ENCODE measurements at regions not wholly inside any gene's neighbourhood (a gene's known extent, or its start where the extent isn't known, plus 50 kb on each side); places are given as distances from the start of the nearest gene placed in this dataset.
"Not testable (repeated sequence)": the region's sequence is repeated elsewhere in the genome, so short reads cannot be mapped to it uniquely, and the experiment has no call there.

GRCh38 chr6:15184441-15184861 is 61.4 kb upstream of the JARID2 start:
- no peak overlapping the region for H3K4me3 ChIP-seq (ENCODE audit: low read depth in 2 of 2, low read length in 2 of 2)
- no peaks in the 10 kb centered on the region for H3K9me3 ChIP-seq (ENCODE audit: control insufficient read depth, insufficient read depth, low read depth, low read length)
- no peaks in the 10 kb centered on the region for H3K36me3 ChIP-seq (ENCODE audit: control insufficient read depth, insufficient read depth, low read length)
- ChIA-PET POLR2A (no interaction called here), CTCF (no interaction called here)
- in situ Hi-C loops (cut with HindIII; ENCODE audit: low pct_unique_long_range_greater_than_20kb, low sequenced_read_pairs) (no loop called here), intact Hi-C loops (cut with micrococcal nuclease; ENCODE audit: unreplicated experiment) (no loop called here)
- no TSS peak for BruUV-seq (replicated peaks)
- no peak for ATAC-seq
- no peaks in the 10 kb centered on the region for H3K27me3 ChIP-seq (ENCODE audit: control insufficient read depth, insufficient read depth, low read length)
- no peaks in the 10 kb centered on the region for H3K4me1 ChIP-seq (ENCODE audit: control insufficient read depth, insufficient read depth, low read length)
- H3K27ac ChIP-seq (ENCODE audit: low read length): no peak overlapping the region
- DNase-seq (ENCODE audit: low read depth, low spot score): no peak
- TF ChIP-seq TCF7L2 (IDR thresholded peaks at IDR 0.05; ENCODE audit: low read depth, low read length) (no peak), POLR2AphosphoS5 (IDR thresholded peaks at IDR 0.05; ENCODE audit: low read depth, low read length) (no peak), SIN3A (IDR thresholded peaks at IDR 0.05; ENCODE audit: borderline replicate concordance, insufficient read depth, low read depth, low read length) (no peak), REST (IDR thresholded peaks at IDR 0.05; ENCODE audit: insufficient read depth in 1 of 2, low read depth in 2 of 2, low read length in 1 of 2) (no peak)
- TF ChIP-seq, protein P1, sequence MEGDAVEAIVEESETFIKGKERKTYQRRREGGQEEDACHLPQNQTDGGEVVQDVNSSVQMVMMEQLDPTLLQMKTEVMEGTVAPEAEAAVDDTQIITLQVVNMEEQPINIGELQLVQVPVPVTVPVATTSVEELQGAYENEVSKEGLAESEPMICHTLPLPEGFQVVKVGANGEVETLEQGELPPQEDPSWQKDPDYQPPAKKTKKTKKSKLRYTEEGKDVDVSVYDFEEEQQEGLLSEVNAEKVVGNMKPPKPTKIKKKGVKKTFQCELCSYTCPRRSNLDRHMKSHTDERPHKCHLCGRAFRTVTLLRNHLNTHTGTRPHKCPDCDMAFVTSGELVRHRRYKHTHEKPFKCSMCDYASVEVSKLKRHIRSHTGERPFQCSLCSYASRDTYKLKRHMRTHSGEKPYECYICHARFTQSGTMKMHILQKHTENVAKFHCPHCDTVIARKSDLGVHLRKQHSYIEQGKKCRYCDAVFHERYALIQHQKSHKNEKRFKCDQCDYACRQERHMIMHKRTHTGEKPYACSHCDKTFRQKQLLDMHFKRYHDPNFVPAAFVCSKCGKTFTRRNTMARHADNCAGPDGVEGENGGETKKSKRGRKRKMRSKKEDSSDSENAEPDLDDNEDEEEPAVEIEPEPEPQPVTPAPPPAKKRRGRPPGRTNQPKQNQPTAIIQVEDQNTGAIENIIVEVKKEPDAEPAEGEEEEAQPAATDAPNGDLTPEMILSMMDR (IDR thresholded peaks at IDR 0.05): no peak

GRCh38 chr6:15185111-15185510 is 60.8 kb upstream of the JARID2 start:
- intact Hi-C loops (cut with micrococcal nuclease; ENCODE audit: unreplicated experiment); POLR2A ChIA-PET: not testable (repeated sequence)

DNA sequence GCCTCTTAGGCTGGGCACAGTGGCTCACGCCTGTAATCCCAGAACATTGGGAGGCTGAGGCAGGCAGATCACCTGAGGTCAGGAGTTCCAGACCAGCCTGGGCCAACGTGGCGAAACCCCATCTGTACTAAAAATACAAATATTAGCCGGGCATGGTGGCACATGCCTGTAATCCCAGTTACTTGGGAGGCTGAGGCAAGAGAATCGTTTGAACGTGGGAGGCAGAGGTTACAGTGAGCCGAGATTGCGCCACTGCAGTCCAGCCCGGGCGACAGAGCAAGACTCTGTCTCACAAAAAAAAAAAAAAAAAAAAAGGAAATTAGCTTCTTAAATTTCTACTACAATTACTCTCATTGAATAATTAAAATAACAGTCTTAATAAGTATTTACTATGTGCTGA is 52.4 kb upstream of the JARID2 start:
- H3K36me3 ChIP-seq (ENCODE audit: control insufficient read depth, insufficient read depth, low read length); POLR2A ChIA-PET; H3K9me3 ChIP-seq (ENCODE audit: control insufficient read depth, insufficient read depth, low read depth, low read length); intact Hi-C loops (cut with micrococcal nuclease; ENCODE audit: unreplicated experiment); H3K27me3 ChIP-seq (ENCODE audit: control insufficient read depth, insufficient read depth, low read length); ATAC-seq; H3K27ac ChIP-seq (ENCODE audit: low read length); BruUV-seq (replicated peaks); H3K4me1 ChIP-seq (ENCODE audit: control insufficient read depth, insufficient read depth, low read length); DNase-seq (ENCODE audit: low read depth, low spot score); in situ Hi-C loops (cut with HindIII; ENCODE audit: low pct_unique_long_range_greater_than_20kb, low sequenced_read_pairs); CTCF ChIA-PET; H3K4me3 ChIP-seq (ENCODE audit: low read depth in 2 of 2, low read length in 2 of 2): not testable (repeated sequence)

More at GRCh38 chr6:15185111-15185510, 60.8 kb upstream of the JARID2 start:
- H3K27ac ChIP-seq (ENCODE audit: low read length); in situ Hi-C loops (cut with HindIII; ENCODE audit: low pct_unique_long_range_greater_than_20kb, low sequenced_read_pairs); BruUV-seq (replicated peaks); H3K36me3 ChIP-seq (ENCODE audit: control insufficient read depth, insufficient read depth, low read length); H3K9me3 ChIP-seq (ENCODE audit: control insufficient read depth, insufficient read depth, low read depth, low read length); DNase-seq (ENCODE audit: low read depth, low spot score); H3K4me3 ChIP-seq (ENCODE audit: low read depth in 2 of 2, low read length in 2 of 2); H3K4me1 ChIP-seq (ENCODE audit: control insufficient read depth, insufficient read depth, low read length); CTCF ChIA-PET; ATAC-seq; H3K27me3 ChIP-seq (ENCODE audit: control insufficient read depth, insufficient read depth, low read length): not testable (repeated sequence)
